Mesenchymal stem cell (in vitro differentiated cells and primary cell): ENCODE measurements at regions not wholly inside any gene's neighbourhood (a gene's known extent, or its start where the extent isn't known, plus 50 kb on each side); places are given as distances from the start of the nearest gene placed in this dataset.

Source experiments
- DNase-seq: peaks from one replicate; pipeline ENCODE4 v3.0.0-alpha.2; 2013
- H2AFZ ChIP-seq: one replicate; pipeline ENCODE4 v1.6.1; 2013; ENCODE audit warnings: low read depth, mild to moderate bottlenecking, control low read depth, inconsistent platforms, low read length, moderate library complexity
- H2AK5ac ChIP-seq: 2 replicates; pipeline ENCODE4 v1.6.1; 2013; ENCODE audit warnings: low read length, moderate library complexity, mild to moderate bottlenecking, inconsistent platforms; ENCODE audit not compliant: severe bottlenecking
- H2BK120ac ChIP-seq: one replicate; pipeline ENCODE4 v1.6.1; 2013; ENCODE audit warnings: low read depth, mild to moderate bottlenecking, inconsistent platforms, low read length, moderate library complexity
- H2BK12ac ChIP-seq, 2 experiments: one replicate each; pipeline ENCODE4 v1.6.1; 2013; ENCODE audit warnings: inconsistent platforms in 2 of 2, low read length in 2 of 2, mild to moderate bottlenecking in 2 of 2, moderate library complexity in 2 of 2, control low read depth in 1 of 2
- H2BK15ac ChIP-seq: one replicate; pipeline ENCODE4 v1.6.1; 2013; ENCODE audit warnings: mild to moderate bottlenecking, low read depth, inconsistent platforms; ENCODE audit not compliant: poor library complexity, severe bottlenecking
- H2BK5ac ChIP-seq: 2 replicates; pipeline ENCODE4 v1.6.1; 2013; ENCODE audit warnings: low read depth, mild to moderate bottlenecking, low read length, control low read depth, inconsistent platforms; ENCODE audit not compliant: poor library complexity, severe bottlenecking
- H3K14ac ChIP-seq, 2 experiments: one replicate each; pipeline ENCODE4 v1.6.1; 2013; ENCODE audit warnings: inconsistent platforms in 2 of 2, low read length in 2 of 2, control low read depth in 1 of 2, mild to moderate bottlenecking in 1 of 2, moderate library complexity in 1 of 2
- H3K18ac ChIP-seq, 2 experiments: one replicate each; pipeline ENCODE4 v1.6.1; 2013; ENCODE audit warnings: inconsistent platforms in 2 of 2, low read length in 2 of 2, control low read depth in 1 of 2, low read depth in 1 of 2, mild to moderate bottlenecking in 1 of 2
- H3K23ac ChIP-seq, 2 experiments: one replicate each; pipeline ENCODE4 v1.6.1; 2013; ENCODE audit warnings: inconsistent platforms in 2 of 2, low read length in 2 of 2, mild to moderate bottlenecking in 2 of 2, moderate library complexity in 2 of 2, control low read depth in 1 of 2
- H3K27ac ChIP-seq: 2 replicates; pipeline ENCODE4 v1.5.1; 2013; ENCODE audit warnings: mild to moderate bottlenecking, moderate library complexity, low read length, control low read depth, inconsistent platforms; ENCODE audit not compliant: poor library complexity, severe bottlenecking
- H3K27me3 ChIP-seq, 2 experiments: 2 replicates each; pipeline versions ENCODE4 v1.6.1 to v1.7.0; 2013; ENCODE audit warnings: low read length in 2 of 2, mild to moderate bottlenecking in 2 of 2, moderate library complexity in 2 of 2, control low read depth in 1 of 2, inconsistent platforms in 1 of 2; ENCODE audit not compliant: control insufficient read depth in 1 of 2, insufficient read depth in 1 of 2
- H3K36me3 ChIP-seq, 2 experiments: 2 replicates each; pipeline versions ENCODE4 v1.6.1 to v1.7.0; 2013; ENCODE audit warnings: low read length in 2 of 2, control low read depth in 1 of 2, inconsistent platforms in 1 of 2, low read depth in 1 of 2, mild to moderate bottlenecking in 1 of 2; ENCODE audit not compliant: insufficient read depth in 2 of 2, control insufficient read depth in 1 of 2
- H3K4ac ChIP-seq, 2 experiments: one replicate each; pipeline ENCODE4 v1.6.1; 2013; ENCODE audit warnings: inconsistent platforms in 2 of 2, low read length in 2 of 2, mild to moderate bottlenecking in 2 of 2, moderate library complexity in 2 of 2, control low read depth in 1 of 2, low read depth in 1 of 2
- H3K4me1 ChIP-seq: 2 replicates; pipeline ENCODE4 v1.6.1; 2013; ENCODE audit warnings: low read depth, low read length, control low read depth; ENCODE audit not compliant: control insufficient read depth, insufficient read depth
- H3K4me2 ChIP-seq: 2 replicates; pipeline ENCODE4 v1.6.1; 2013; ENCODE audit warnings: low read length, mild to moderate bottlenecking, inconsistent platforms; ENCODE audit not compliant: poor library complexity, severe bottlenecking
- H3K4me3 ChIP-seq, 2 experiments: 2 replicates each; pipeline versions ENCODE4 v1.5.1 to v1.7.0; 2013; ENCODE audit warnings: low read length in 2 of 2, mild to moderate bottlenecking in 2 of 2, control low read depth in 1 of 2, low read depth in 1 of 2; ENCODE audit not compliant: insufficient read depth in 1 of 2
- H3K79me1 ChIP-seq: replicated peaks from 2 replicates; pipeline ENCODE4 v1.6.1; 2013; ENCODE audit warnings: mild to moderate bottlenecking, control low read depth, low read length, inconsistent platforms; ENCODE audit not compliant: poor library complexity, severe bottlenecking
- H3K9ac ChIP-seq: 2 replicates; pipeline ENCODE4 v1.7.0; 2013; ENCODE audit warnings: mild to moderate bottlenecking, low read length, moderate library complexity
- H3K9me3 ChIP-seq: 2 replicates; pipeline ENCODE4 v1.7.0; 2013; ENCODE audit warnings: mild to moderate bottlenecking, low read length; ENCODE audit not compliant: control insufficient read depth
- H4K8ac ChIP-seq: one replicate; pipeline ENCODE4 v1.6.1; 2013; ENCODE audit warnings: inconsistent platforms, mild to moderate bottlenecking, low read length, moderate library complexity
- H4K91ac ChIP-seq: one replicate; pipeline ENCODE4 v1.6.1; 2013; ENCODE audit warnings: mild to moderate bottlenecking, low read length, inconsistent platforms
- WGBS: methylation state at CpG from one replicate; pipeline ENCODE4 v1.1.7; 2013; ENCODE audit warnings: mixed read lengths; 5-methylcytosine and 5-hydroxymethylcytosine counted together

- Histone ChIP-seq H3K9me3 (no peaks in the 10 kb centered on the region), H3K4ac (peak overlapping the region in 1 of 2 experiments; percentile 17), H2AFZ (no peak overlapping the region), H3K36me3 (peaks cover 0 to 3% of the 10 kb centered on the region in 2 experiments), H3K79me1 (no peaks in the 10 kb centered on the region), H3K18ac (peak overlapping the region in 1 of 2 experiments; percentile 61), H2AK5ac (no peak overlapping the region), H2BK15ac (no peak overlapping the region), H2BK5ac (no peak overlapping the region), H3K23ac (no peak overlapping the region), H3K4me1 (no peaks in the 10 kb centered on the region), H3K27ac (no peak overlapping the region), H3K4me3 (no peak overlapping the region), H4K91ac (peak overlapping the region; percentile 86), H4K8ac (peak overlapping the region; percentile 23), H2BK12ac (peak overlapping the region; percentile 18 to 49), H3K14ac (no peak overlapping the region), H3K9ac (no peak overlapping the region), H3K27me3 (no peaks in the 10 kb centered on the region), H3K4me2 (no peak overlapping the region), H2BK120ac (no peak overlapping the region)
- 96% methylated on average over 5 of the region's 5 CpGs for WGBS
- no peak for DNase-seq
Measured at GRCh38 chr6:137739544-137739943, 127.5 kb upstream of the TNFAIP3 start.

GRCh38 chr6:137740091-137740755 is 126.8 kb upstream of the TNFAIP3 start:
- Histone ChIP-seq H2AK5ac (no peak overlapping the region), H2BK15ac (no peak overlapping the region), H3K4me2 (no peak overlapping the region), H3K18ac (no peak overlapping the region), H4K8ac (no peak overlapping the region), H3K4me3 (no peak overlapping the region), H2BK12ac (no peak overlapping the region), H3K23ac (no peak overlapping the region), H3K4me1 (no peaks in the 10 kb centered on the region), H3K9ac (no peak overlapping the region), H3K14ac (no peak overlapping the region), H3K9me3 (no peaks in the 10 kb centered on the region), H3K79me1 (no peaks in the 10 kb centered on the region), H3K27me3 (no peaks in the 10 kb centered on the region), H3K27ac (no peak overlapping the region), H2BK120ac (no peak overlapping the region), H2AFZ (no peak overlapping the region), H4K91ac (no peak overlapping the region), H2BK5ac (no peak overlapping the region), H3K4ac (no peak overlapping the region), H3K36me3 (peaks cover 0 to 3% of the 10 kb centered on the region in 2 experiments)
- WGBS, result 91% methylated on average over 7 of the region's 7 CpGs
- no peak for DNase-seq

GRCh38 chr6:137740967-137741761 is 125.9 kb upstream of the TNFAIP3 start:
- Histone ChIP-seq H3K36me3 (peaks cover 0 to 3% of the 10 kb centered on the region in 2 experiments), H3K27ac (no peak overlapping the region), H2BK12ac (no peak overlapping the region), H4K8ac (no peak overlapping the region), H3K4ac (no peak overlapping the region), H3K4me2 (no peak overlapping the region), H3K79me1 (no peaks in the 10 kb centered on the region), H2BK5ac (no peak overlapping the region), H4K91ac (no peak overlapping the region), H2BK120ac (no peak overlapping the region), H3K9me3 (no peaks in the 10 kb centered on the region), H2AK5ac (no peak overlapping the region), H3K14ac (no peak overlapping the region), H3K9ac (no peak overlapping the region), H2BK15ac (no peak overlapping the region), H3K23ac (no peak overlapping the region), H3K4me3 (no peak overlapping the region), H3K18ac (no peak overlapping the region), H3K27me3 (no peaks in the 10 kb centered on the region), H2AFZ (no peak overlapping the region), H3K4me1 (no peaks in the 10 kb centered on the region)
- 81% methylated on average over 8 of the region's 10 CpGs for WGBS
- DNase-seq, result no peak

GRCh38 chr6:137743493-137743892 is 123.6 kb upstream of the TNFAIP3 start:
- H3K14ac ChIP-seq, result no peak overlapping the region
- no peak for DNase-seq
- H3K23ac ChIP-seq, result no peak overlapping the region
- no peak overlapping the region for H3K4me3 ChIP-seq
- no peak overlapping the region for H2BK15ac ChIP-seq
- H4K91ac ChIP-seq, result no peak overlapping the region
- H2BK5ac ChIP-seq, result no peak overlapping the region
- H3K18ac ChIP-seq, result no peak overlapping the region
- H2BK12ac ChIP-seq, result no peak overlapping the region
- no peaks in the 10 kb centered on the region for H3K79me1 ChIP-seq
- no peak overlapping the region for H2AFZ ChIP-seq
- H3K27ac ChIP-seq, result no peak overlapping the region
- H3K4me2 ChIP-seq, result no peak overlapping the region
- WGBS, result 93% methylated on average over 4 of the region's 4 CpGs
- H3K9me3 ChIP-seq, result no peaks in the 10 kb centered on the region
- H2BK120ac ChIP-seq, result no peak overlapping the region
- no peak overlapping the region for H3K4ac ChIP-seq
- no peak overlapping the region for H2AK5ac ChIP-seq
- peaks cover 0 to under 1% of the 10 kb centered on the region in 2 experiments for H3K27me3 ChIP-seq
- peaks cover 0 to 3% of the 10 kb centered on the region in 2 experiments for H3K36me3 ChIP-seq
- H3K4me1 ChIP-seq, result no peaks in the 10 kb centered on the region
- H3K9ac ChIP-seq, result no peak overlapping the region
- no peak overlapping the region for H4K8ac ChIP-seq
